ENCODE measurements at regions not wholly inside any gene's neighbourhood (a gene's known extent, or its start where the extent isn't known, plus 50 kb on each side); places are given as distances from the start of the nearest gene placed in this dataset.
A peak's percentile ranks its signal among the peaks of the same experiment; 100 is the strongest.

DNA sequence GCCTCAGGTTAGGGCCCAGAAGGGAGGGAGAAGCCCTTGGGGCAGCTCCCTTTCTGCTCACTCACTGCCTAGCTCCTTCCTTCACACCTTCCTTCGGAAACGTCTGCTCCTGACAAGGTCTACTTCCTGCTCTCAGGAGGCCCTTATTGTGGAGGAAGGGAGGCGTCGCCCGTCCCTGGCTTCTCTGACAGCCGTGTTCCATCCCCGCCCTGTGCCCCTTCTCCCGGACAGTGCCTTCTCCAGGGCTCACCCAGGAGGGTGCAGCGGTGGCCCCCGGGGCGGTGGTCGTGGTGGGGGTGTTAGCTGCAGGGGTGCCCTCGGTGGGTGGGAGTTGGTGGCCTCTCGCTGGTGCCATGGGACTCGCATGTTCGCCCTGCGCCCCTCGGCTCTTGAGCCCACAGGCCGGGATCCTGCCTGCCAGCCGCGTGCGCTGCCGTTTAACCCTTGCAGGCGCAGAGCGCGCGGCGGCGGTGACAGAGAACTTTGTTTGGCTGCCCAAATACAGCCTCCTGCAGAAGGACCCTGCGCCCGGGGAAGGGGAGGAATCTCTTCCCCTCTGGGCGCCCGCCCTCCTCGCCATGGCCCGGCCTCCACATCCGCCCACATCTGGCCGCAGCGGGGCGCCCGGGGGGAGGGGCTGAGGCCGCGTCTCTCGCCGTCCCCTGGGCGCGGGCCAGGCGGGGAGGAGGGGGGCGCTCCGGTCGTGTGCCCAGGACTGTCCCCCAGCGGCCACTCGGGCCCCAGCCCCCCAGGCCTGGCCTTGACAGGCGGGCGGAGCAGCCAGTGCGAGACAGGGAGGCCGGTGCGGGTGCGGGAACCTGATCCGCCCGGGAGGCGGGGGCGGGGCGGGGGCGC is 231.9 kb downstream of the SEC14L1 start (continued):
- TF ChIP-seq, protein P1, sequence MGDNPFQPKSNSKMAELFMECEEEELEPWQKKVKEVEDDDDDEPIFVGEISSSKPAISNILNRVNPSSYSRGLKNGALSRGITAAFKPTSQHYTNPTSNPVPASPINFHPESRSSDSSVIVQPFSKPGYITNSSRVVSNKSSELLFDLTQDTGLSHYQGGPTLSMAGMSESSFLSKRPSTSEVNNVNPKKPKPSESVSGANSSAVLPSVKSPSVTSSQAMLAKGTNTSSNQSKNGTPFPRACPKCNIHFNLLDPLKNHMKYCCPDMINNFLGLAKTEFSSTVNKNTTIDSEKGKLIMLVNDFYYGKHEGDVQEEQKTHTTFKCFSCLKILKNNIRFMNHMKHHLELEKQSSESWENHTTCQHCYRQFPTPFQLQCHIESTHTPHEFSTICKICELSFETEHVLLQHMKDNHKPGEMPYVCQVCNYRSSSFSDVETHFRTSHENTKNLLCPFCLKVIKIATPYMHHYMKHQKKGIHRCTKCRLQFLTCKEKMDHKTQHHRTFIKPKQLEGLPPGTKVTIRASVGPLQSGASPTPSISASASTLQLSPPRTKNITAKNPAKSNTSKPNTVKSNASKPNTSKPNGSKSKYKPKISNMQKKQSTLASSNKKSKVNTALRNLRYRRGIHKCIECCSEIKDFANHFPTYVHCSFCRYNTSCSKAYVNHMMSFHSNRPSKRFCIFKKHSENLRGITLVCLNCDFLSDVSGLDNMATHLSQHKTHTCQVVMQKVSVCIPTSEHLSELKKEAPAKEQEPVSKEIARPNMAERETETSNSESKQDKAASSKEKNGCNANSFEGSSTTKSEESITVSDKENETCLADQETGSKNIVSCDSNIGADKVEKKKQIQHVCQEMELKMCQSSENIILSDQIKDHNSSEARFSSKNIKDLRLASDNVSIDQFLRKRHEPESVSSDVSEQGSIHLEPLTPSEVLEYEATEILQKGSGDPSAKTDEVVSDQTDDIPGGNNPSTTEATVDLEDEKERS (tag by site-specific recombination; IDR thresholded peaks at IDR 0.05) = no peak
- TF ChIP-seq ZNF433 (tag by site-specific recombination; IDR thresholded peaks at IDR 0.05; ENCODE audit: low read depth) = no peak
- TF ChIP-seq ZNF555 (tag by site-specific recombination; conservative IDR thresholded peaks at IDR 0.05) = no peak
- no peak for TF ChIP-seq ZNF169 (tag by site-specific recombination; IDR thresholded peaks at IDR 0.05)
- peak; percentile 61; the same call in 1 of the 2 replicates for TF ChIP-seq SP7 (tag by site-specific recombination; IDR thresholded peaks at IDR 0.05)
- no peak for TF ChIP-seq ZNF701 (tag by site-specific recombination; IDR thresholded peaks at IDR 0.05)
- TF ChIP-seq ZNF416 (tag by site-specific recombination; IDR thresholded peaks at IDR 0.05) = no peak
- TF ChIP-seq KLF9 (tag by site-specific recombination; IDR thresholded peaks at IDR 0.05; ENCODE audit: low read depth) = peak; percentile 24; the same call in 1 of the 2 replicates
- no peak for TF ChIP-seq ZNF302 (tag by site-specific recombination; IDR thresholded peaks at IDR 0.05; ENCODE audit: low read depth)
- TF ChIP-seq ZNF664 (tag by site-specific recombination; IDR thresholded peaks at IDR 0.05) = no peak
- no peak for TF ChIP-seq ZNF677 (tag by site-specific recombination; IDR thresholded peaks at IDR 0.05)
- no peak for TF ChIP-seq ZNF670 (tag by site-specific recombination; IDR thresholded peaks at IDR 0.05; ENCODE audit: low read depth)
- TF ChIP-seq ZNF335 (tag by site-specific recombination; conservative IDR thresholded peaks at IDR 0.05) = peak; percentile 92
- no peak for TF ChIP-seq ZNF76 (tag by site-specific recombination; IDR thresholded peaks at IDR 0.05; ENCODE audit: borderline replicate concordance, low read depth)
- TF ChIP-seq GLIS1 (tag by site-specific recombination; IDR thresholded peaks at IDR 0.05) = peak; percentile 89
- 0 out of 2 replicates have a peak, but pooled peaks have one; percentile 9 for TF ChIP-seq KLF16 (tag by site-specific recombination; IDR thresholded peaks at IDR 0.05)
- TF ChIP-seq ZNF544 (tag by site-specific recombination; IDR thresholded peaks at IDR 0.05) = no peak
- TF ChIP-seq ZNF654 (tag by site-specific recombination; IDR thresholded peaks at IDR 0.05; ENCODE audit: low read depth) = no peak
- no peak for TF ChIP-seq ZNF473 (tag by site-specific recombination; IDR thresholded peaks at IDR 0.05)

DNA sequence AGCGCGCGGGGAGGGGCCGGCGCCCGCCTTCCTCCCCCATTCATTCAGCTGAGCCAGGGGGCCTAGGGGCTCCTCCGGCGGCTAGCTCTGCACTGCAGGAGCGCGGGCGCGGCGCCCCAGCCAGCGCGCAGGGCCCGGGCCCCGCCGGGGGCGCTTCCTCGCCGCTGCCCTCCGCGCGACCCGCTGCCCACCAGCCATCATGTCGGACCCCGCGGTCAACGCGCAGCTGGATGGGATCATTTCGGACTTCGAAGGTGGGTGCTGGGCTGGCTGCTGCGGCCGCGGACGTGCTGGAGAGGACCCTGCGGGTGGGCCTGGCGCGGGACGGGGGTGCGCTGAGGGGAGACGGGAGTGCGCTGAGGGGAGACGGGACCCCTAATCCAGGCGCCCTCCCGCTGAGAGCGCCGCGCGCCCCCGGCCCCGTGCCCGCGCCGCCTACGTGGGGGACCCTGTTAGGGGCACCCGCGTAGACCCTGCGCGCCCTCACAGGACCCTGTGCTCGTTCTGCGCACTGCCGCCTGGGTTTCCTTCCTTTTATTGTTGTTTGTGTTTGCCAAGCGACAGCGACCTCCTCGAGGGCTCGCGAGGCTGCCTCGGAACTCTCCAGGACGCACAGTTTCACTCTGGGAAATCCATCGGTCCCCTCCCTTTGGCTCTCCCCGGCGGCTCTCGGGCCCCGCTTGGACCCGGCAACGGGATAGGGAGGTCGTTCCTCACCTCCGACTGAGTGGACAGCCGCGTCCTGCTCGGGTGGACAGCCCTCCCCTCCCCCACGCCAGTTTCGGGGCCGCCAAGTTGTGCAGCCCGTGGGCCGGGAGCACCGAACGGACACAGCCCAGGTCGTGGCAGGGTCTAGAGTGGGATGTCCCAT is 232.8 kb downstream of the SEC14L1 start:
- no peaks in the 10 kb centered on the region for H3K36me3 ChIP-seq (ENCODE audit: control insufficient read depth in 2 of 2, insufficient read depth in 1 of 2, low read length in 2 of 2)
- peaks cover 15% of the 10 kb centered on the region for H3K4me1 ChIP-seq (ENCODE audit: control insufficient read depth, insufficient read depth, low read length)
- no peaks in the 10 kb centered on the region for H3K9me3 ChIP-seq (ENCODE audit: control insufficient read depth, insufficient read depth, low read depth, low read length)
- ChIA-PET POLR2A (interaction anchor here (0.6 to 1.0 kb wide), 3 partner anchors 15 to 367 kb away, joined by 3 read pairs; no protein-coding TSS in a partner anchor), CTCF (interaction anchor here (0.8 to 1.3 kb wide), 3 partner anchors 42 to 93 kb away, joined by 3 to 5 read pairs (median 3); no protein-coding TSS in a partner anchor)
- peak overlapping the region; percentile 92 for H3K27ac ChIP-seq (ENCODE audit: extremely low read depth, low read depth, low read length)
- H3K4me3 ChIP-seq (ENCODE audit: low read depth, low read length) = peak overlapping the region; percentile 76
- peak; percentile 51; the same call in 1 of the 2 replicates for TF ChIP-seq ZBTB48 (tag by site-specific recombination; IDR thresholded peaks at IDR 0.05)
- no peak for TF ChIP-seq ZNF341 (tag by site-specific recombination; IDR thresholded peaks at IDR 0.05; ENCODE audit: low read depth)
- TF ChIP-seq GLIS1 (tag by site-specific recombination; IDR thresholded peaks at IDR 0.05) = peak; percentile 97
- TF ChIP-seq HOXC10 (CRISPR knock-in tag; IDR thresholded peaks at IDR 0.05) = no peak
- no peak for TF ChIP-seq ZNF24 (tag by site-specific recombination; IDR thresholded peaks at IDR 0.05)
- peak; percentile 90 for TF ChIP-seq ZBTB7A (tag by site-specific recombination; IDR thresholded peaks at IDR 0.05; ENCODE audit: low read depth)
- TF ChIP-seq, protein P2, sequence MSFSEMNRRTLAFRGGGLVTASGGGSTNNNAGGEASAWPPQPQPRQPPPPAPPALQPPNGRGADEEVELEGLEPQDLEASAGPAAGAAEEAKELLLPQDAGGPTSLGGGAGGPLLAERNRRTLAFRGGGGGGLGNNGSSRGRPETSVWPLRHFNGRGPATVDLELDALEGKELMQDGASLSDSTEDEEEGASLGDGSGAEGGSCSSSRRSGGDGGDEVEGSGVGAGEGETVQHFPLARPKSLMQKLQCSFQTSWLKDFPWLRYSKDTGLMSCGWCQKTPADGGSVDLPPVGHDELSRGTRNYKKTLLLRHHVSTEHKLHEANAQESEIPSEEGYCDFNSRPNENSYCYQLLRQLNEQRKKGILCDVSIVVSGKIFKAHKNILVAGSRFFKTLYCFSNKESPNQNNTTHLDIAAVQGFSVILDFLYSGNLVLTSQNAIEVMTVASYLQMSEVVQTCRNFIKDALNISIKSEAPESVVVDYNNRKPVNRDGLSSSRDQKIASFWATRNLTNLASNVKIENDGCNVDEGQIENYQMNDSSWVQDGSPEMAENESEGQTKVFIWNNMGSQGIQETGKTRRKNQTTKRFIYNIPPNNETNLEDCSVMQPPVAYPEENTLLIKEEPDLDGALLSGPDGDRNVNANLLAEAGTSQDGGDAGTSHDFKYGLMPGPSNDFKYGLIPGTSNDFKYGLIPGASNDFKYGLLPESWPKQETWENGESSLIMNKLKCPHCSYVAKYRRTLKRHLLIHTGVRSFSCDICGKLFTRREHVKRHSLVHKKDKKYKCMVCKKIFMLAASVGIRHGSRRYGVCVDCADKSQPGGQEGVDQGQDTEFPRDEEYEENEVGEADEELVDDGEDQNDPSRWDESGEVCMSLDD (tag by site-specific recombination; IDR thresholded peaks at IDR 0.05) = peak; percentile 94
- TF ChIP-seq ZNF133 (tag by site-specific recombination; IDR thresholded peaks at IDR 0.05) = no peak
- TF ChIP-seq ZNF157 (tag by site-specific recombination; IDR thresholded peaks at IDR 0.05) = no peak
- TF ChIP-seq, protein P3, sequence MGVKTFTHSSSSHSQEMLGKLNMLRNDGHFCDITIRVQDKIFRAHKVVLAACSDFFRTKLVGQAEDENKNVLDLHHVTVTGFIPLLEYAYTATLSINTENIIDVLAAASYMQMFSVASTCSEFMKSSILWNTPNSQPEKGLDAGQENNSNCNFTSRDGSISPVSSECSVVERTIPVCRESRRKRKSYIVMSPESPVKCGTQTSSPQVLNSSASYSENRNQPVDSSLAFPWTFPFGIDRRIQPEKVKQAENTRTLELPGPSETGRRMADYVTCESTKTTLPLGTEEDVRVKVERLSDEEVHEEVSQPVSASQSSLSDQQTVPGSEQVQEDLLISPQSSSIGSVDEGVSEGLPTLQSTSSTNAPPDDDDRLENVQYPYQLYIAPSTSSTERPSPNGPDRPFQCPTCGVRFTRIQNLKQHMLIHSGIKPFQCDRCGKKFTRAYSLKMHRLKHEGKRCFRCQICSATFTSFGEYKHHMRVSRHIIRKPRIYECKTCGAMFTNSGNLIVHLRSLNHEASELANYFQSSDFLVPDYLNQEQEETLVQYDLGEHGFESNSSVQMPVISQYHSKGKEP (tag by site-specific recombination; IDR thresholded peaks at IDR 0.05) = no peak
